Loucy (cell line): ENCODE measurements at regions not wholly inside any gene's neighbourhood (a gene's known extent, or its start where the extent isn't known, plus 50 kb on each side); places are given as distances from the start of the nearest gene placed in this dataset.
"Not testable (repeated sequence)": the region's sequence is repeated elsewhere in the genome, so short reads cannot be mapped to it uniquely, and the experiment has no call there.

Source experiments
- H2AFZ ChIP-seq: fragments of 200-600 bp; sonication (generic); 2 replicates; pipeline ENCODE4 v1.6.0; 2016; ENCODE audit warnings: antibody characterized with exemption, mild to moderate bottlenecking, low read length, moderate library complexity
- H3F3A ChIP-seq: fragments of 200-600 bp; 2 replicates; pipeline ENCODE4 v1.6.0; 2016; ENCODE audit warnings: antibody characterized with exemption, low read depth, mild to moderate bottlenecking
- H3K27me3 ChIP-seq: fragments of 200-600 bp; sonication (generic); 2 replicates; pipeline ENCODE4 v1.6.1; 2014; ENCODE audit warnings: low read length, mild to moderate bottlenecking; ENCODE audit not compliant: insufficient read depth, poor library complexity, severe bottlenecking
- H3K36me3 ChIP-seq: fragments of 200-600 bp; sonication (generic); 2 replicates; pipeline ENCODE4 v1.6.1; 2016; ENCODE audit warnings: low read length; ENCODE audit not compliant: insufficient read depth
- H3K4me1 ChIP-seq: fragments of 200-600 bp; sonication (generic); 2 replicates; pipeline ENCODE4 v1.5.1; 2014; ENCODE audit warnings: low read length, mild to moderate bottlenecking; ENCODE audit not compliant: insufficient read depth, poor library complexity, severe bottlenecking
- H3K4me2 ChIP-seq: fragments of 200-600 bp; sonication (generic); 2 replicates; pipeline ENCODE4 v1.6.0; 2014; ENCODE audit warnings: antibody characterized with exemption, low read length, low read depth, mild to moderate bottlenecking; ENCODE audit not compliant: poor library complexity, severe bottlenecking
- H3K4me3 ChIP-seq: fragments of 200-600 bp; sonication (generic); 2 replicates; pipeline ENCODE4 v1.5.1; 2014; ENCODE audit warnings: low read length, mild to moderate bottlenecking, mixed read lengths; ENCODE audit not compliant: poor library complexity, severe bottlenecking
- H3K79me2 ChIP-seq: fragments of 200-600 bp; sonication (generic); 2 replicates; pipeline ENCODE4 v1.6.1; 2014; ENCODE audit warnings: low read length; ENCODE audit not compliant: insufficient read depth
- H3K9ac ChIP-seq: fragments of 200-600 bp; sonication (generic); 2 replicates; pipeline ENCODE4 v1.6.0; 2014; ENCODE audit warnings: mild to moderate bottlenecking, low read depth, low read length, moderate library complexity; ENCODE audit not compliant: poor library complexity, severe bottlenecking
- H3K9me2 ChIP-seq: fragments of 200-600 bp; sonication (generic); replicated peaks from 2 replicates; pipeline ENCODE4 v1.6.1; 2016; ENCODE audit warnings: low read depth, low read length, mixed read lengths
- H3K9me3 ChIP-seq: fragments of 200-600 bp; sonication (generic); 2 replicates; pipeline ENCODE4 v1.6.1; 2014; ENCODE audit warnings: mild to moderate bottlenecking, antibody characterized with exemption, low read length, low read depth; ENCODE audit not compliant: insufficient read depth
- H4K20me1 ChIP-seq: fragments of 200-600 bp; sonication (generic); 2 replicates; pipeline ENCODE4 v1.6.0; 2014; ENCODE audit warnings: antibody characterized with exemption, low read length, mild to moderate bottlenecking; ENCODE audit not compliant: insufficient read depth, poor library complexity, severe bottlenecking
- CTCF ChIP-seq: fragments of 200-600 bp; sonication (generic); conservative IDR thresholded peaks from 2 replicates; pipeline ENCODE4 v1.5.1; 2014; ENCODE audit warnings: mild to moderate bottlenecking, antibody characterized with exemption, low read length
- EZH2phosphoT487 ChIP-seq: fragments of 200-600 bp; IDR thresholded peaks from 2 replicates; pipeline ENCODE4 v1.6.1; 2018; ENCODE audit warnings: antibody characterized with exemption, mild to moderate bottlenecking, moderate library complexity, borderline replicate concordance

GRCh38 chr6:137938770-137939379, 71.8 kb downstream of the TNFAIP3 start:
- Histone ChIP-seq H3K27me3 (no peaks in the 10 kb centered on the region), H3K9ac (no peak overlapping the region), H3K9me3 (peaks cover 21% of the 10 kb centered on the region), H3K36me3 (no peaks in the 10 kb centered on the region; the same call in 1 of the 2 replicates), H3K4me1 (peaks cover 8% of the 10 kb centered on the region), H3F3A (no peaks in the 10 kb centered on the region), H3K4me2 (no peak overlapping the region), H3K9me2 (no peaks in the 10 kb centered on the region), H3K79me2 (no peaks in the 10 kb centered on the region), H4K20me1 (no peaks in the 10 kb centered on the region), H2AFZ (no peak overlapping the region), H3K4me3 (no peak overlapping the region)
- no peak for TF ChIP-seq CTCF
- no peak for TF ChIP-seq EZH2phosphoT487

GRCh38 chr6:137941995-137942394, 74.9 kb downstream of the TNFAIP3 start:
- H3K79me2 ChIP-seq: no peaks in the 10 kb centered on the region
- no peaks in the 10 kb centered on the region for H3K36me3 ChIP-seq
- H2AFZ ChIP-seq: no peak overlapping the region
- H3K9me3 ChIP-seq: peaks cover 13% of the 10 kb centered on the region; the same call in 1 of the 2 replicates
- no peak overlapping the region for H3K4me3 ChIP-seq
- no peaks in the 10 kb centered on the region for H3K27me3 ChIP-seq
- TF ChIP-seq EZH2phosphoT487 (no peak), CTCF (no peak)
- no peak overlapping the region for H3K4me2 ChIP-seq
- H3K9ac ChIP-seq: no peak overlapping the region
- no peaks in the 10 kb centered on the region for H4K20me1 ChIP-seq
- peaks cover 8% of the 10 kb centered on the region for H3K4me1 ChIP-seq
- H3F3A ChIP-seq: no peaks in the 10 kb centered on the region
- H3K9me2 ChIP-seq: no peaks in the 10 kb centered on the region

DNA sequence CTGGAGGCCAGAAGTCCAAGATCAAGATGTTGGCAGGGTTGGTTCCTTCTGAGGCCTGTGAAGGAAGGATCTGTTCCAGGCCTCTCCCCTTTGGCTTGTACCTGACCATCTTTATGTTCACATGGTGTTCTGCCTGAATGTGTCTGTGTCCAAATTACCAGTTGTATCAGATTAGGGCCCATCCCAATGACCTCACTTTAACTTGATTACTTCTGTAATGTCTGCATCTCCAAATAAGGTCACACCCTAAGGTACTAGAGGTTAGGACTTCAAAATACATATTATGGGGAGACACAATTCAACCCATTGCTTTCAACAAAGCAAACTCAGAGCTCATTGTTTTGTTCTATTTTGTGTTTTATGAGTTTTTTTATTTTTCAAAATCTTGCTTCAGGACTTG, 75.7 kb downstream of the TNFAIP3 start:
- TF ChIP-seq EZH2phosphoT487 (no peak), CTCF (no peak)
- Histone ChIP-seq H3K4me2 (no peak overlapping the region), H3K27me3 (no peaks in the 10 kb centered on the region), H3K4me1 (peaks cover 8% of the 10 kb centered on the region), H3K4me3 (no peak overlapping the region), H3K9me2 (no peaks in the 10 kb centered on the region), H2AFZ (no peak overlapping the region), H3F3A (no peaks in the 10 kb centered on the region), H3K79me2 (no peaks in the 10 kb centered on the region), H4K20me1 (no peaks in the 10 kb centered on the region), H3K9me3 (peaks cover 13% of the 10 kb centered on the region; the same call in 1 of the 2 replicates), H3K9ac (no peak overlapping the region), H3K36me3 (no peaks in the 10 kb centered on the region)

- not testable (repeated sequence) for H3K9me3 ChIP-seq, H3K9ac ChIP-seq, H3K36me3 ChIP-seq, H3K4me1 ChIP-seq, H3K4me2 ChIP-seq, H3K4me3 ChIP-seq, H3K27me3 ChIP-seq, H3K9me2 ChIP-seq, H4K20me1 ChIP-seq, H3F3A ChIP-seq, H2AFZ ChIP-seq, H3K79me2 ChIP-seq
These were observed 77.3 kb downstream of the TNFAIP3 start for GRCh38 chr6:137944381-137944780.
